ENCODE measurements at regions not wholly inside any gene's neighbourhood (a gene's known extent, or its start where the extent isn't known, plus 50 kb on each side); places are given as distances from the start of the nearest gene placed in this dataset.

GRCh38 chr1:29478151-29478791 lies 241.9 kb downstream of the PTPRU start (continued):
- TF ChIP-seq POU6F1 (CRISPR knock-in tag; IDR thresholded peaks at IDR 0.05; ENCODE audit: borderline replicate concordance, low read depth) (no peak), ARNTL (CRISPR knock-in tag; IDR thresholded peaks at IDR 0.05; ENCODE audit: borderline replicate concordance, low read depth) (no peak), ZFP30 (CRISPR knock-in tag; IDR thresholded peaks at IDR 0.05) (no peak), TCF4 (CRISPR knock-in tag; IDR thresholded peaks at IDR 0.05; ENCODE audit: borderline replicate concordance) (no peak), ZC3H10 (CRISPR knock-in tag; IDR thresholded peaks at IDR 0.05) (no peak)
- TF ChIP-seq, protein P1, sequence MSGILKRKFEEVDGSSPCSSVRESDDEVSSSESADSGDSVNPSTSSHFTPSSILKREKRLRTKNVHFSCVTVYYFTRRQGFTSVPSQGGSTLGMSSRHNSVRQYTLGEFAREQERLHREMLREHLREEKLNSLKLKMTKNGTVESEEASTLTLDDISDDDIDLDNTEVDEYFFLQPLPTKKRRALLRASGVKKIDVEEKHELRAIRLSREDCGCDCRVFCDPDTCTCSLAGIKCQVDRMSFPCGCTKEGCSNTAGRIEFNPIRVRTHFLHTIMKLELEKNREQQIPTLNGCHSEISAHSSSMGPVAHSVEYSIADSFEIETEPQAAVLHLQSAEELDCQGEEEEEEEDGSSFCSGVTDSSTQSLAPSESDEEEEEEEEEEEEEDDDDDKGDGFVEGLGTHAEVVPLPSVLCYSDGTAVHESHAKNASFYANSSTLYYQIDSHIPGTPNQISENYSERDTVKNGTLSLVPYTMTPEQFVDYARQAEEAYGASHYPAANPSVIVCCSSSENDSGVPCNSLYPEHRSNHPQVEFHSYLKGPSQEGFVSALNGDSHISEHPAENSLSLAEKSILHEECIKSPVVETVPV (CRISPR knock-in tag; IDR thresholded peaks at IDR 0.05): no peak

DNA sequence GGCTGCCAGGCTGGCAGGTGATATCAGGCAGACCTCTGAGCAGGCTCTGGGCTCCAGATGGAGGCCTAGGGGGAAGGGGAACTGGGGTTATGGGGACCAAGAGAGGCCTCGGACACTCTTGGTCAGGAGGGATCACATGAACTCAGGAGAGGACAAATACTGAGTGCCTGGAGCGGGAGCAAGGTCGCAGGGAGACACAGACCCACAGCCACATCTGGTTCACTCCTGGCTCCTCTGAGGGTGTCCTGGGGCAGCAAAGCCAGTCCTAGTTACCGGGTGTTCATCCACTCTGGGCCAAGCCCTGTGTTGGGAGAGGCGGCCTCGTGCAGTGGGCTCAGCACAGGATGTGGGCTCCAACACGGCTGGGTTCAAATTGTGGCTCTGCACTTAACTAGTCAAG lies 239.0 kb downstream of the PTPRU start:
- ATAC-seq: no peak; the same call in 2 of the 3 replicates
- TF ChIP-seq ZFP30 (CRISPR knock-in tag; IDR thresholded peaks at IDR 0.05) (no peak), ESRRG (CRISPR knock-in tag; IDR thresholded peaks at IDR 0.05) (no peak), ZNF70 (CRISPR knock-in tag; IDR thresholded peaks at IDR 0.05) (no peak), CREB5 (CRISPR knock-in tag; IDR thresholded peaks at IDR 0.05; ENCODE audit: low read depth) (no peak), TOX (CRISPR knock-in tag; IDR thresholded peaks at IDR 0.05; ENCODE audit: borderline replicate concordance) (no peak), ISL1 (CRISPR knock-in tag; IDR thresholded peaks at IDR 0.05) (no peak), PPARA (CRISPR knock-in tag; IDR thresholded peaks at IDR 0.05; ENCODE audit: borderline replicate concordance) (no peak)

DNA sequence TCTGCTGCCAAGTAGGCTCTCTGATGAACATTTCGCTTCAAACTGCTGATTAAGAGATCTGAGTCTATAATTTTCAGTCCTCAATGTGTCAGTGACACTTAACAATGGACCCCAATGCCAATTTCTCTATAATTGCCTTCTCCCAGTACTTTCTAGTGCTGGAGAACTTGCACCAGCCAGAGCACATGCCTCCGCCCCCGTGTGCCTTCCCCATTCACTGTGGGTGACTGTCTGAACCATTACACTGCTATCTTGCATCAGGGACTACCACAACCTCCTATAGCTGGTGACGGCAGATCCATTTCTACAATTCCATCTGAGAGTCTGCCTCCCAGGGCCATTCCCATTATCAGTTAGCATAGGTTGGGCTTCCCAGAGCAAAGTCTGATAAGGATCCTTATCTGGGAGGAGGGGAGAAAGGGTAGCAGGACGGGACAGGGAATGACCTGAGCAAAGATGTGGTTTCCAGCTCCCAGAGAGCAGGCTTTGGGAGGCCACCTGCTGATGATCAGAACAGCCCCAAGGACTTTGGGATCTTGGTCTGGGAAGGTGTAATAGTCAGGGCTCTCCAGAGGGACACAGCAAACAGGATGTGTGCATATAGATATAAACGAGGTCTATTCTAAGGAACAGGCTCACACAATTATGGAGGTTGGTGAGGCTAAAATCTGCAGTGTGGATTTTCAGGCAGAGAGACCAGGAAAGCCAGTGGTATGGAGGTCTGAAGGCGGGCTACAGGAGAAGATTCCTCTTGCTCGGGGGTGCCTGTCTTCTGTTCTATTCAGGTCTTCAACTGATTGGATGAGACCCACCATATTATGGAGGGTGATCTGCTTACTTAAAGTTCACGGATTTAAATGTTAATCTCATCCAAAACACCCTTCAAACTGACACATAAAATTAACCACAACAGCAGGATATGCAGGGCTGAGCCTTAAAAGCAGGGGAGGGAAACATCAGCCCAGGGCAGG lies 238.2 kb downstream of the PTPRU start:
- TF ChIP-seq TCF4 (CRISPR knock-in tag; IDR thresholded peaks at IDR 0.05; ENCODE audit: borderline replicate concordance) (0 out of 2 replicates have a peak, but pooled peaks have one; percentile 35), ISL1 (CRISPR knock-in tag; IDR thresholded peaks at IDR 0.05) (no peak), PPARA (CRISPR knock-in tag; IDR thresholded peaks at IDR 0.05; ENCODE audit: borderline replicate concordance) (no peak; the same call in 1 of the 2 replicates)
- ATAC-seq: peak; percentile 50; the same call in 1 of the 3 replicates

- ATAC-seq: no peak
- no peak for TF ChIP-seq CREB5 (CRISPR knock-in tag; IDR thresholded peaks at IDR 0.05; ENCODE audit: low read depth)
- TF ChIP-seq TCF4 (CRISPR knock-in tag; IDR thresholded peaks at IDR 0.05; ENCODE audit: borderline replicate concordance): peak; percentile 45; the same call in 1 of the 2 replicates
- no peak for TF ChIP-seq POU6F1 (CRISPR knock-in tag; IDR thresholded peaks at IDR 0.05; ENCODE audit: borderline replicate concordance, low read depth)
- no peak for TF ChIP-seq ZNF8 (CRISPR knock-in tag; IDR thresholded peaks at IDR 0.05)
- TF ChIP-seq TOX (CRISPR knock-in tag; IDR thresholded peaks at IDR 0.05; ENCODE audit: borderline replicate concordance): no peak
- TF ChIP-seq ZC3H10 (CRISPR knock-in tag; IDR thresholded peaks at IDR 0.05): no peak
Measured at GRCh38 chr1:29473161-29473855, 237.0 kb downstream of the PTPRU start.
